Adrenal gland (tissue), 9 donors: ENCODE measurements at regions not wholly inside any gene's neighbourhood (a gene's known extent, or its start where the extent isn't known, plus 50 kb on each side); places are given as distances from the start of the nearest gene placed in this dataset.

Experiments
- DNase-seq, 7 donors: peaks; one replicate each; pipeline ENCODE4 v3.0.0-alpha.2; 2019 to 2020
- H3K27ac ChIP-seq, 5 donors: fragments of 200-600 bp; sonication (generic) in 4 of 5; 1 replicate in 3 of 5; 2 replicates in 2 of 5; pipeline versions ENCODE4 v1.5.1 to v1.8.0; 2016 to 2020; ENCODE audit warnings: mild to moderate bottlenecking in 1 of 5
- H3K27me3 ChIP-seq: fragments of 200-600 bp; 2 replicates; pipeline ENCODE4 v1.8.0; 2021
- H3K36me3 ChIP-seq, 2 donors: fragments of 200-600 bp; replicated peaks in 1 of 2; 1 replicate in 1 of 2; 2 replicates in 1 of 2; pipeline versions ENCODE4 v1.5.1 to v1.8.0; 2018 to 2022
- H3K4me1 ChIP-seq, 2 donors: fragments of 200-600 bp; replicated peaks in 1 of 2; 1 replicate in 1 of 2; 2 replicates in 1 of 2; pipeline versions ENCODE4 v1.5.1 to v1.8.0; 2018 to 2021
- H3K4me3 ChIP-seq, 4 donors: fragments of 200-600 bp; sonication (generic) in 3 of 4; one replicate each; pipeline ENCODE4 v1.5.1; 2016 to 2018
- H3K9me3 ChIP-seq, 3 donors: fragments of 200-600 bp; sonication (generic) in 1 of 3; replicated peaks in 1 of 3; 1 replicate in 2 of 3; 2 replicates in 1 of 3; pipeline versions ENCODE4 v1.5.1 to v1.8.0; 2016 to 2021
- POLR2A ChIP-seq, 2 donors: fragments of 450-650 bp; IDR thresholded peaks; one replicate each; pipeline ENCODE4 v1.6.1; 2017; ENCODE audit warnings: antibody characterized with exemption in 2 of 2, mild to moderate bottlenecking in 2 of 2, moderate library complexity in 1 of 2
- WGBS, 4 donors: extraction: QIAGEN DNeasy Blood & Tissue Kit in 2 of 4; methylation state at CpG; one replicate each; pipeline versions ENCODE4 v1.1.5 to v1.1.7; 2013 to 2017; 5-methylcytosine and 5-hydroxymethylcytosine counted together
- intact Hi-C, 2 donors: fragments of 100-400 bp; cut with DNase I; formaldehyde crosslinking; loops; one replicate each; pipeline versions ENCODE4 v1.14.1 to v1.15.0; 2022 to 2023
- TF ChIP-seq, protein P1 (sequence below), 6 experiments: fragments of 450-650 bp in 4 of 6; fragments of 200-600 bp in 2 of 6; sonication (generic) in 1 of 6; IDR thresholded peaks; 1 replicate in 5 of 6; 2 replicates in 1 of 6; pipeline versions ENCODE4 v1.5.1 to v1.8.0; 2016 to 2021; ENCODE audit warnings: antibody characterized with exemption in 6 of 6, mild to moderate bottlenecking in 2 of 6, moderate library complexity in 1 of 6
- donor health status: healthy with polysubstance abuse.
- donor health status: Bipolar disorder and iron deficiency.
- donor health status: DM: yes; HTN: yes; CAD: no.
- donor health status: DM: no; HTN: no; CAD: no.
- donor health status: DM: no; HTN: no; CAD: no.

DNA sequence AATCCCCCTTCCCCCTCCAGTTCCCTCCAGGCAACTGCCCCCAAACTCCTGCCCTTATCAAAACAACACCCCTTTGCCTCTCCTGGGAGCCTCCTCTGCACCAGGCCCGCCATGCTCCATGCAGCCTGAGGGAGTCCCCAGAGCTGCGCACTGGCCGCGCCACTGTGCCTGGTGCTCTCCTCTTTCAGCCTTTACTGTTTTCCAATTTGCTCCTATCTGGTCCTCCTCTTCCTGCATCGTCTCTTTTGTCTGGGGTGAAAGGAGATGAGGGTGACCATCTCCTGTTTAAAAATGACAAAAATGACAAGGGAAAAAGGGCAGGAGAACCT lies 165.8 kb upstream of the ADCY1 start:
- WGBS, 4 donors: 82 to 88% (median 86%) methylated on average over 5 of the region's 5 CpGs
- no peaks in the 10 kb centered on the region for H3K27me3 ChIP-seq
- intact Hi-C loops: no loop called here
- no peak for DNase-seq
- H3K4me1 ChIP-seq: no peaks in the 10 kb centered on the region
- no peaks in the 10 kb centered on the region for H3K36me3 ChIP-seq
- no peak for TF ChIP-seq POLR2A (IDR thresholded peaks at IDR 0.05)
- TF ChIP-seq, protein P1, sequence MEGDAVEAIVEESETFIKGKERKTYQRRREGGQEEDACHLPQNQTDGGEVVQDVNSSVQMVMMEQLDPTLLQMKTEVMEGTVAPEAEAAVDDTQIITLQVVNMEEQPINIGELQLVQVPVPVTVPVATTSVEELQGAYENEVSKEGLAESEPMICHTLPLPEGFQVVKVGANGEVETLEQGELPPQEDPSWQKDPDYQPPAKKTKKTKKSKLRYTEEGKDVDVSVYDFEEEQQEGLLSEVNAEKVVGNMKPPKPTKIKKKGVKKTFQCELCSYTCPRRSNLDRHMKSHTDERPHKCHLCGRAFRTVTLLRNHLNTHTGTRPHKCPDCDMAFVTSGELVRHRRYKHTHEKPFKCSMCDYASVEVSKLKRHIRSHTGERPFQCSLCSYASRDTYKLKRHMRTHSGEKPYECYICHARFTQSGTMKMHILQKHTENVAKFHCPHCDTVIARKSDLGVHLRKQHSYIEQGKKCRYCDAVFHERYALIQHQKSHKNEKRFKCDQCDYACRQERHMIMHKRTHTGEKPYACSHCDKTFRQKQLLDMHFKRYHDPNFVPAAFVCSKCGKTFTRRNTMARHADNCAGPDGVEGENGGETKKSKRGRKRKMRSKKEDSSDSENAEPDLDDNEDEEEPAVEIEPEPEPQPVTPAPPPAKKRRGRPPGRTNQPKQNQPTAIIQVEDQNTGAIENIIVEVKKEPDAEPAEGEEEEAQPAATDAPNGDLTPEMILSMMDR (IDR thresholded peaks at IDR 0.05): no peak
- H3K9me3 ChIP-seq: no peaks in the 10 kb centered on the region
- no peak overlapping the region for H3K27ac ChIP-seq
- no peak overlapping the region for H3K4me3 ChIP-seq

DNA sequence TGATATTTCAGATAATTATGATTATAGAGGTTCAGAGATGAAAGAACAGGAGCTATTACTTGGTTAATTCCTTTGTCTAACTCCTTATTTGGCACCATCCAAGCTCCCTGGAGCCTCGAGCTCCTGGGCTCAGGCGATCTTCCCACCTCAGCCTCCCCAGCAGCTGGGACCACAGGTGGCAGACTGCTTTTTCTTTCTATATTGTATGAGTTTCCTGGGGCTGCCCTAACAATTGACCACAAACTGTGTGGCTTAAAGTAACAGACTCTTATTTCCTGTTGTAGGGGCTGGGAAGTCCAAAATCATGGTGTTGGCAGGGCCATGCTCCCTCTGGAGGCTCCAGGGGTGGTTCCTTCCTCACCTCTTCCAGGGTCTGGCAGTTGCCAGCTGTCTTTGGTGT lies 163.3 kb upstream of the ADCY1 start:
- WGBS, 4 donors: 58 to 90% (median 78%) methylated on average over 2 of the region's 2 CpGs
- DNase-seq: no peak
- H3K9me3 ChIP-seq: no peaks in the 10 kb centered on the region

DNA sequence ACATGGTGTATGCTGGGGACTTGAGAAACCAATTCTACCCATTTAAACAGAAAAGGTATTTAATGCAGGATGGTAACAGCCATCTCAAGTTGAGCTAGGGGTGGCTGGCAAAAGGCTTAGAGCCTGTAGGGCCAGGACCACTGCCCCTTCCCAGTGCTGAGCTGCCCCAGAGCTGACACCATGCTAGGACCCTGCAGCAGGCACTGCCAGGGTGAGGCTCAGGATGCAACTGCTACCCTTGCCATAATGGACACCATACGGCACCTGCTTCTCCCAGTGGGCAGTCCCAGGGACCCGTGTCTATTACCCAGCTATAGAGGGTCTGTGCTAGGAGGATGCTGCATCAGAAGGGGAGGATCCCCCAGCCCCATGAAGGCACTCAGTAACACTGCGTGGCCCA lies 160.7 kb upstream of the ADCY1 start:
- intact Hi-C loops: no loop called here
- H3K27me3 ChIP-seq: no peaks in the 10 kb centered on the region
- WGBS, 4 donors: 77 to 91% (median 79%) methylated on average over 3 of the region's 3 CpGs; no CpG with 5 or more reads in 1 of the 4 donors
- H3K27ac ChIP-seq: no peak overlapping the region
- no peak for DNase-seq
- TF ChIP-seq, protein P1 (IDR thresholded peaks at IDR 0.05): no peak
- TF ChIP-seq POLR2A (IDR thresholded peaks at IDR 0.05): no peak
- no peaks in the 10 kb centered on the region for H3K36me3 ChIP-seq
- H3K4me3 ChIP-seq: no peak overlapping the region
- H3K4me1 ChIP-seq: no peaks in the 10 kb centered on the region
- no peaks in the 10 kb centered on the region for H3K9me3 ChIP-seq

More for the DNA sequence above, 163.3 kb upstream of the ADCY1 start:
- Histone ChIP-seq H3K4me1 (no peaks in the 10 kb centered on the region), H3K27ac (no peak overlapping the region), H3K36me3 (no peaks in the 10 kb centered on the region), H3K27me3 (no peaks in the 10 kb centered on the region), H3K4me3 (no peak overlapping the region)
- intact Hi-C loops: no loop called here
- TF ChIP-seq POLR2A (IDR thresholded peaks at IDR 0.05): no peak
- TF ChIP-seq, protein P1 (IDR thresholded peaks at IDR 0.05): no peak

DNA sequence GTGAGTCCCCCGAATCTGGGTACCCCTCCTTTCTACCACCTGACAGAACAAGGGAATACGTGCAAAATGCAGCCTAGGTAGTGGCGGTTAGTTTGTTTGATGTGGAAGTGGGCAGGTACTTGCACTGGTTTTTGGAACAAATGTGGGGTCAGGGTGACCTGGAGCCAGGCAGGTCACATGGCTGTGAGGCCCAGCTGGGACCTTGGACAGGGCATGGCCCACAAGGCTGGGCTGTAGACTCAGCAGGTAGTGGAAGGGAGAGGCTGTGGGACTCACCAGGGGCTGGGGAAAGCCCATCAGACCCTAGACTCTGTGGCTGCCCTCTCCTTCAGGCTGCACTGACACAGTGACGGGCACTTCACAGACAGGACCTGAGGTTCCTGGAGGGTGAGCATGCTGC lies 159.9 kb upstream of the ADCY1 start:
- H3K4me3 ChIP-seq: no peak overlapping the region
- H3K27me3 ChIP-seq: no peaks in the 10 kb centered on the region
- no peak for TF ChIP-seq POLR2A (IDR thresholded peaks at IDR 0.05)
- TF ChIP-seq, protein P1 (IDR thresholded peaks at IDR 0.05): no peak
- H3K36me3 ChIP-seq: no peaks in the 10 kb centered on the region
- no peak for DNase-seq
- no peak overlapping the region for H3K27ac ChIP-seq
- intact Hi-C loops: no loop called here
- H3K4me1 ChIP-seq: no peaks in the 10 kb centered on the region
- no peaks in the 10 kb centered on the region for H3K9me3 ChIP-seq
- WGBS, 4 donors: 75 to 87% (median 85%) methylated on average over 3 to 4 of the region's 4 CpGs
